Lung (tissue), 11 donors: ENCODE measurements at regions not wholly inside any gene's neighbourhood (a gene's known extent, or its start where the extent isn't known, plus 50 kb on each side); places are given as distances from the start of the nearest gene placed in this dataset.
A peak's percentile ranks its signal among the peaks of the same experiment; 100 is the strongest.

Source experiments
- ATAC-seq: fragments of 200-7000 bp; cut with Tn5 transposase; one replicate; pipeline ENCODE4 v1.9.1; 2020; ENCODE audit warnings: moderate number of reproducible peaks; ENCODE audit not compliant: insufficient read depth, low FRiP score
- DNase-seq, 3 donors: peaks; one replicate each; pipeline ENCODE4 v3.0.0-alpha.2; 2013 to 2017
- H3K27ac ChIP-seq, 2 donors: one replicate each; pipeline ENCODE4 v1.5.1; 2013; ENCODE audit warnings: mild to moderate bottlenecking in 2 of 2, moderate library complexity in 2 of 2, control low read depth in 1 of 2, inconsistent platforms in 1 of 2, low read depth in 1 of 2, low read length in 1 of 2
- H3K27me3 ChIP-seq, 3 donors: one replicate each; pipeline ENCODE4 v1.5.1; 2013; ENCODE audit warnings: low read length in 2 of 3; ENCODE audit not compliant: control insufficient read depth in 3 of 3, insufficient read depth in 3 of 3
- H3K36me3 ChIP-seq, 4 donors: one replicate each; pipeline ENCODE4 v1.5.1; 2013; ENCODE audit warnings: low read length in 4 of 4, mild to moderate bottlenecking in 1 of 4, moderate library complexity in 1 of 4; ENCODE audit not compliant: control insufficient read depth in 4 of 4, insufficient read depth in 4 of 4
- H3K4me1 ChIP-seq, 5 donors: one replicate each; pipeline ENCODE4 v1.5.1; 2013; ENCODE audit warnings: low read length in 5 of 5, mild to moderate bottlenecking in 2 of 5, moderate library complexity in 1 of 5; ENCODE audit not compliant: control insufficient read depth in 5 of 5, insufficient read depth in 5 of 5
- H3K4me3 ChIP-seq: one replicate; pipeline ENCODE4 v1.5.1; 2013; ENCODE audit warnings: mild to moderate bottlenecking, control low read depth, moderate library complexity
- H3K9ac ChIP-seq, 2 donors: one replicate each; pipeline ENCODE4 v1.5.1; 2013; ENCODE audit warnings: low read length in 2 of 2, control low read depth in 1 of 2; ENCODE audit not compliant: insufficient read depth in 1 of 2
- H3K9me3 ChIP-seq, 4 donors: one replicate each; pipeline ENCODE4 v1.5.1; 2013; ENCODE audit warnings: low read length in 3 of 4, mild to moderate bottlenecking in 1 of 4, moderate library complexity in 1 of 4; ENCODE audit not compliant: control insufficient read depth in 4 of 4, insufficient read depth in 3 of 4
- WGBS, 2 donors: extraction: QIAGEN DNeasy Blood & Tissue Kit; methylation state at CpG; one replicate each; pipeline ENCODE4 v1.1.7; 2013; 5-methylcytosine and 5-hydroxymethylcytosine counted together
- TF ChIP-seq, protein P1 (sequence below): IDR thresholded peaks from 2 replicates; pipeline ENCODE4 v1.5.1; 2012; ENCODE audit warnings: mild to moderate bottlenecking; ENCODE audit errors: control extremely low read depth, extremely low read depth
- donor health status: control.
- donor health status: control.
- donor health status: Bipolar disorder and iron deficiency.
- donor health status: healthy.
- donor health status: DM: yes; HTN: yes; CAD: no.

DNA sequence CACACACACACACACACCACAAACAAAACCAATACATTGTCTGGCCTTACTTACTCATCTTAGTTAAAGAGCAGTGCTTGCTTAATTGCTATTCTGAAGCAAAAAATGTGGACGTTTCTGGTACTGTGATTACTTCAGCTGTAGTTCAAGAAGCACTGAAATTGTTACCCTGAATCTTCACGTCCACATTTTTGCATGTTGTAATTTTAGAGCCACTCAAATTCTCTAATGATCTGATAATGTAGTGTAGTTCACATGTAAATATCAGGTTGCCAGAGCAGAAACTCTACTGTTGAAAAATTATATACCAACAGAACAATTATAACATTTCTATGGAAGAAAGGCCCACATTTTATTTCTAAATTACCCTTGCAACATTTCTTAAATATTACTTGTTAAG is 1451.1 kb downstream of the GATA3 start:
- WGBS, 2 donors, result 30 to 45% methylated on average over 2 of the region's 2 CpGs
- H3K27me3 ChIP-seq, result no peaks in the 10 kb centered on the region

DNA sequence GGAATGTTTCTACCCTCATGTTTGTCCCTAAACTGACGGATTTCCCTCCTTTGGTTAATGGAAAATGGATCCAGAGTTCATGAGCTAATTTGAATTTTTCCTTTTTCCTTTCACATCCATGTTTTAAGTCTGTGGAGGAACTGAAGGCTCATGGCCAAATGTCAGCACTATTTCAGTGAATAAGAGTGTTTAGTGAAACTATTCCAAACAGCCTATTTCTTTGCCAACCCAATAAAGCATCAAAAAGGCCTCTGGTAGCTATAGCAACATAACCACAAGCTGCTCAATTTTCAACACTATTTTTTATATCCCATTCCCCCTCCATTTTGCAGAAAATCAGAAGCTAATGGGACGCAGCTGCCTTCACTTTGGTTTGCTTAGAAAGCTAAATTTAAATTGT is 1454.1 kb downstream of the GATA3 start:
- no peaks in the 10 kb centered on the region for H3K27me3 ChIP-seq
- no peak overlapping the region for H3K4me3 ChIP-seq
- peak overlapping the region in 1 of 2 donors; percentile 52 for H3K9ac ChIP-seq
- DNase-seq (peak; percentile 21 to 91 (median 88)), ATAC-seq (no peak)
- H3K27ac ChIP-seq, result no peak overlapping the region
- peaks cover 0 to 4% (median 0%) of the 10 kb centered on the region in 4 donors for H3K9me3 ChIP-seq
- peaks cover 0 to 11% (median 0%) of the 10 kb centered on the region in 5 donors for H3K4me1 ChIP-seq
- H3K36me3 ChIP-seq, result no peaks in the 10 kb centered on the region
- WGBS, 2 donors, result 60 to 79% methylated on average over 2 of the region's 2 CpGs
- TF ChIP-seq, protein P1, sequence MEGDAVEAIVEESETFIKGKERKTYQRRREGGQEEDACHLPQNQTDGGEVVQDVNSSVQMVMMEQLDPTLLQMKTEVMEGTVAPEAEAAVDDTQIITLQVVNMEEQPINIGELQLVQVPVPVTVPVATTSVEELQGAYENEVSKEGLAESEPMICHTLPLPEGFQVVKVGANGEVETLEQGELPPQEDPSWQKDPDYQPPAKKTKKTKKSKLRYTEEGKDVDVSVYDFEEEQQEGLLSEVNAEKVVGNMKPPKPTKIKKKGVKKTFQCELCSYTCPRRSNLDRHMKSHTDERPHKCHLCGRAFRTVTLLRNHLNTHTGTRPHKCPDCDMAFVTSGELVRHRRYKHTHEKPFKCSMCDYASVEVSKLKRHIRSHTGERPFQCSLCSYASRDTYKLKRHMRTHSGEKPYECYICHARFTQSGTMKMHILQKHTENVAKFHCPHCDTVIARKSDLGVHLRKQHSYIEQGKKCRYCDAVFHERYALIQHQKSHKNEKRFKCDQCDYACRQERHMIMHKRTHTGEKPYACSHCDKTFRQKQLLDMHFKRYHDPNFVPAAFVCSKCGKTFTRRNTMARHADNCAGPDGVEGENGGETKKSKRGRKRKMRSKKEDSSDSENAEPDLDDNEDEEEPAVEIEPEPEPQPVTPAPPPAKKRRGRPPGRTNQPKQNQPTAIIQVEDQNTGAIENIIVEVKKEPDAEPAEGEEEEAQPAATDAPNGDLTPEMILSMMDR, result no peak

More for the DNA sequence above, 1451.1 kb downstream of the GATA3 start:
- no peaks in the 10 kb centered on the region for H3K36me3 ChIP-seq
- TF ChIP-seq, protein P1, result no peak
- H3K9me3 ChIP-seq, result no peaks in the 10 kb centered on the region
- no peak overlapping the region for H3K27ac ChIP-seq
- H3K4me1 ChIP-seq, result peaks cover 0 to 11% (median 0%) of the 10 kb centered on the region in 5 donors
- ATAC-seq (no peak), DNase-seq (peak in 2 of 3 donors; percentile 64 to 69)
- no peak overlapping the region for H3K9ac ChIP-seq
- no peak overlapping the region for H3K4me3 ChIP-seq

DNA sequence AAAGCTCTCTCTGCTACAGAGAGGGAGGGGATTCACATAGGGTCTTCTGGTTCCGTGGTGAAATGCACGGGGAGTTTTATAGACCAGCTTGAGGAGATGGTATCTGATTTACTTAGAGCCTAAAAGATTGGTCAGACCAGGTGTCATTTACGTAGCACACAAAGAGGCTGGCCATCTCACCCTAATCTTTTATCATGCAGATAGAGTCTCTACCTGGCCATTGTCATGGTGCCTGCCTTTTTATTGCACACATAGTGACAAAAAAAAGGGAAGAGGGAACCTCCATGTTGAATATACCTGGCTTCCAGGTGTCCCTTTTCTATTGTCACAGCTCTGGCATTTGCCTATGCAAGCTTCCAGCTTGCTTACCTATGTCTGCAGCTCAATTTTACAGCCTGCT is 1456.1 kb downstream of the GATA3 start:
- peaks cover 0 to 4% (median 0%) of the 10 kb centered on the region in 4 donors for H3K9me3 ChIP-seq
- H3K4me1 ChIP-seq, result peaks cover 0 to 5% (median 0%) of the 10 kb centered on the region in 5 donors
- no peaks in the 10 kb centered on the region for H3K27me3 ChIP-seq
- no peaks in the 10 kb centered on the region for H3K36me3 ChIP-seq
- TF ChIP-seq, protein P1, result no peak
- no peak for ATAC-seq
- H3K4me3 ChIP-seq, result no peak overlapping the region
- H3K27ac ChIP-seq, result no peak overlapping the region
- 71 to 76% methylated on average over 3 of the region's 3 CpGs for WGBS, 2 donors
- DNase-seq, result no peak
- no peak overlapping the region for H3K9ac ChIP-seq

DNA sequence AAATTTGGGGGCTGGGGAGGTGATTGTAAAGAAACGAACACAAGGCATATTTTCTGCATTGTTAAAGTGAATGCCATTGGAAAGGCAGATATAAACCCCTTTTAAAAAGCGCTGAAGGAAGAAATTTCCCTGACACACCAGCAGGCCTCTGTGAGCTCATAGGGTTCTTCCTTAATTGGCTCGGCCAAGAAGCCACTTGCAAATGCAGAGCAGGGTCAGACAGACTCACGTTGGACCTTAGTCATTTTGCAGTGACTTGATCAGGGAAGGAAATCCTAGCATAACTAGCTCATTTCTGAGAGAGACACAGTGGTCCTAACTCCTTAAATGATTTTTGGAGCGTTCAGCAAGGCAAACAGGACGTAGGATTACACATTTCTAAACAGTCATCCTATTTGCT is 1461.4 kb downstream of the GATA3 start:
- no peak overlapping the region for H3K4me3 ChIP-seq
- H3K4me1 ChIP-seq, result no peaks in the 10 kb centered on the region
- TF ChIP-seq, protein P1, result no peak
- ATAC-seq (no peak), DNase-seq (no peak)
- H3K27ac ChIP-seq, result no peak overlapping the region
- no peaks in the 10 kb centered on the region for H3K36me3 ChIP-seq
- no peaks in the 10 kb centered on the region for H3K27me3 ChIP-seq
- WGBS, 2 donors, result 56 to 74% methylated on average over 6 of the region's 6 CpGs
- H3K9me3 ChIP-seq, result peaks cover 0 to 4% (median 0%) of the 10 kb centered on the region in 4 donors
- no peak overlapping the region for H3K9ac ChIP-seq
